AG09309 (cell line): ENCODE measurements at regions not wholly inside any gene's neighbourhood (a gene's known extent, or its start where the extent isn't known, plus 50 kb on each side); places are given as distances from the start of the nearest gene placed in this dataset.
"Not testable (repeated sequence)": the region's sequence is repeated elsewhere in the genome, so short reads cannot be mapped to it uniquely, and the experiment has no call there.

ENCODE experiments used
- DNase-seq: peaks from one replicate; pipeline ENCODE4 v3.0.0-alpha.2; 2010; ENCODE audit warnings: low read depth
- H3K4me3 ChIP-seq: 2 replicates; pipeline ENCODE4 v1.5.1; 2011; ENCODE audit warnings: mild to moderate bottlenecking, low read depth, low read length, moderate library complexity; ENCODE audit not compliant: control insufficient read depth
- CTCF ChIP-seq: IDR thresholded peaks from 2 replicates; pipeline ENCODE4 v1.5.1; 2011; ENCODE audit warnings: mild to moderate bottlenecking, low read depth, low read length, inconsistent platforms; ENCODE audit not compliant: insufficient read depth, control insufficient read depth; ENCODE audit errors: missing control alignments

DNA sequence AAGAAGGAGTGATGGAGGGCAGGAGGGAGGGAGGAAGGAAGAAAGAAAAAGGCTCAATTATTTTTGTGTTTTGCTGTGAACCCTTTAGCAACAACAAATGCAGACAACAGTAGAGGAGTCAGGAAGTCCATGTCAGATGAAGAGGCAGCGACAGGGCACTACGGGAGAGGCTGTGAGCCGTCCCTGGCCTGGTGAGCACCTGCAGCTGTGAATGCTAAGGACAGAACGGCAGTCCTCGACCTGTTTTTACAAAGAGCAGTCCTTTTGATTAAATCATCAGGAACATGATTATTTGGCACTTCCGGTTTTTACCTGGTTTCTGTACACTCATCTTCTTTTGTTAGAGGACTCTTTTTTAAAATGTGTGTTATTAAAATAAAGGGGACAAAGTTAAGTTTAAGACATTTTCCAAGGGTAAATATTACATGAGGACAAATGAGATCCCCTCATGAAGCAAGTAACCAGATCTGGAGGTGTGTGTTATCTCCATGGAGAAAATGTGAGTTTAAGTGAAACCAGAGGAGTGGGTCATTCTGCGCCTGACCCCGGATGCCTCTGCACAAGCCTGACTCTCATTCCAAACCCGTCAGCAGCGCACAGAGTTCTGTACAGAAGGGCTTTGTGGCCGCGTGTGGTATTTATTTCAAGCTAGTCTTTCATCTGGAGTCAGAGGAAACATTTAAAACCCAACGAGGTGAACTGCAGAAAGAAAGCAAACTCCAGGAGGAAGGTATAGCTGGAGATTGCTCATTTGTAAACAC is 492.5 kb downstream of the SOX11 start:
- TF ChIP-seq CTCF = no peak
- DNase-seq = no peak
- no peak overlapping the region for H3K4me3 ChIP-seq

GRCh38 chr2:6186332-6187151 is 494.4 kb downstream of the SOX11 start:
- TF ChIP-seq CTCF = no peak
- no peak overlapping the region for H3K4me3 ChIP-seq
- DNase-seq = no peak

- no peak for DNase-seq
- TF ChIP-seq CTCF = no peak
- H3K4me3 ChIP-seq = no peak overlapping the region
These were observed 504.3 kb downstream of the SOX11 start for GRCh38 chr2:6196449-6196848.

- DNase-seq, H3K4me3 ChIP-seq: not testable (repeated sequence)
These were observed 506.3 kb downstream of the SOX11 start for GRCh38 chr2:6198370-6198919.

- no peak overlapping the region for H3K4me3 ChIP-seq
- no peak for TF ChIP-seq CTCF
These were observed 510.6 kb downstream of the SOX11 start for GRCh38 chr2:6202756-6203155.

GRCh38 chr2:6203291-6203959 is 511.2 kb downstream of the SOX11 start:
- no peak overlapping the region for H3K4me3 ChIP-seq
- DNase-seq = no peak
- TF ChIP-seq CTCF = no peak

More at GRCh38 chr2:6202756-6203155, 510.6 kb downstream of the SOX11 start:
- no peak for DNase-seq
